Neural progenitor cell (in vitro differentiated cells): ENCODE measurements at regions not wholly inside any gene's neighbourhood (a gene's known extent, or its start where the extent isn't known, plus 50 kb on each side); places are given as distances from the start of the nearest gene placed in this dataset.

ENCODE experiments used
- EZH2 ChIP-seq: fragments of 200-600 bp; sonication (generic); IDR thresholded peaks from 2 replicates; pipeline ENCODE4 v1.6.1; 2017; ENCODE audit warnings: antibody characterized with exemption, mild to moderate bottlenecking, moderate library complexity
- EZH2phosphoT487 ChIP-seq: fragments of 200-600 bp; sonication (generic); IDR thresholded peaks from 2 replicates; pipeline ENCODE4 v1.6.1; 2017; ENCODE audit warnings: antibody characterized with exemption
- TF ChIP-seq, protein P1 (sequence below): fragments of 200-600 bp; sonication (generic); IDR thresholded peaks from 2 replicates; pipeline ENCODE4 v1.5.1; 2017; ENCODE audit warnings: antibody characterized with exemption, mild to moderate bottlenecking

GRCh38 chr6:69489970-69490369 is 306.8 kb downstream of the LMBRD1 start:
- TF ChIP-seq EZH2phosphoT487 (no peak), EZH2 (no peak)
- TF ChIP-seq, protein P1, sequence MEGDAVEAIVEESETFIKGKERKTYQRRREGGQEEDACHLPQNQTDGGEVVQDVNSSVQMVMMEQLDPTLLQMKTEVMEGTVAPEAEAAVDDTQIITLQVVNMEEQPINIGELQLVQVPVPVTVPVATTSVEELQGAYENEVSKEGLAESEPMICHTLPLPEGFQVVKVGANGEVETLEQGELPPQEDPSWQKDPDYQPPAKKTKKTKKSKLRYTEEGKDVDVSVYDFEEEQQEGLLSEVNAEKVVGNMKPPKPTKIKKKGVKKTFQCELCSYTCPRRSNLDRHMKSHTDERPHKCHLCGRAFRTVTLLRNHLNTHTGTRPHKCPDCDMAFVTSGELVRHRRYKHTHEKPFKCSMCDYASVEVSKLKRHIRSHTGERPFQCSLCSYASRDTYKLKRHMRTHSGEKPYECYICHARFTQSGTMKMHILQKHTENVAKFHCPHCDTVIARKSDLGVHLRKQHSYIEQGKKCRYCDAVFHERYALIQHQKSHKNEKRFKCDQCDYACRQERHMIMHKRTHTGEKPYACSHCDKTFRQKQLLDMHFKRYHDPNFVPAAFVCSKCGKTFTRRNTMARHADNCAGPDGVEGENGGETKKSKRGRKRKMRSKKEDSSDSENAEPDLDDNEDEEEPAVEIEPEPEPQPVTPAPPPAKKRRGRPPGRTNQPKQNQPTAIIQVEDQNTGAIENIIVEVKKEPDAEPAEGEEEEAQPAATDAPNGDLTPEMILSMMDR: no peak
